HepG2 (cell line): ENCODE measurements at regions not wholly inside any gene's neighbourhood (a gene's known extent, or its start where the extent isn't known, plus 50 kb on each side); places are given as distances from the start of the nearest gene placed in this dataset.

Source experiments
- ATAC-seq: fragments of 200-7000 bp; cut with Tn5 transposase; 3 replicates; pipeline ENCODE4 v1.9.1; 2020; ENCODE audit warnings: mild to moderate bottlenecking, moderate library complexity
- BruUV-seq: library from RNA; stranded (reverse); fragments of 400-500 nt; replicated peaks from 2 replicates; lab custom pipeline; 2021; lab: Mats Ljungman, UMichigan
- CTCF ChIA-PET: fragments of 300-600 bp; formaldehyde crosslinking; extraction: SDS; loops from one replicate; lab custom pipeline; 2021; ENCODE audit warnings: low total read pairs, inconsistent platforms, low intra/inter-chr PET ratio; lab: Yijun Ruan, JAX
- POLR2A ChIA-PET: fragments of 350-600 bp; sonication (Branson Sonifier 250); formaldehyde crosslinking; loops from one replicate; lab custom pipeline; 2020; ENCODE audit warnings: antibody characterized with exemption, inconsistent platforms; lab: Yijun Ruan, JAX
- DNase-seq: peaks from one replicate; pipeline ENCODE4 v3.0.0-alpha.2; 2015; ENCODE audit warnings: low spot score
- FAIRE-seq: peaks from 3 replicates; lab custom pipeline; 2011; peaks lifted over from hg19 to GRCh38; lab: Jason Lieb, UNC
- H2AFZ ChIP-seq: one replicate; pipeline ENCODE4 v1.6.1; 2011; ENCODE audit warnings: low read length, inconsistent platforms
- H3K27ac ChIP-seq: fragments of 300-600 bp; 3 replicates; pipeline ENCODE4 v1.8.0; 2011; ENCODE audit warnings: mixed run types, mild to moderate bottlenecking, mixed read lengths, low read length, inconsistent platforms; ENCODE audit not compliant: insufficient read depth; ENCODE audit errors: extremely low read length
- H3K27me3 ChIP-seq, 2 experiments: fragments of 200-600 bp in 1 of 2; 2 replicates in 1 of 2; 3 replicates in 1 of 2; pipeline versions ENCODE4 v1.6.0 to v1.8.0; 2011; ENCODE audit warnings: low read length in 2 of 2, mild to moderate bottlenecking in 2 of 2, moderate library complexity in 2 of 2, inconsistent platforms in 1 of 2; ENCODE audit not compliant: insufficient read depth in 2 of 2, control insufficient read depth in 1 of 2
- H3K36me3 ChIP-seq, 2 experiments: fragments of 200-600 bp in 1 of 2; replicated peaks in 1 of 2; 2 replicates in 1 of 2; 3 replicates in 1 of 2; pipeline versions ENCODE4 v1.5.1 to v1.8.0; 2011; ENCODE audit warnings: low read length in 2 of 2, inconsistent platforms in 1 of 2; ENCODE audit not compliant: insufficient read depth in 2 of 2, control insufficient read depth in 1 of 2
- H3K4me1 ChIP-seq: 2 replicates; pipeline ENCODE4 v1.5.1; 2012; ENCODE audit warnings: low read length, inconsistent platforms; ENCODE audit not compliant: insufficient read depth
- H3K4me2 ChIP-seq: 2 replicates; pipeline ENCODE4 v1.6.0; 2011; ENCODE audit warnings: low read depth, low read length, inconsistent platforms
- H3K4me3 ChIP-seq, 3 experiments: fragments of 200-600 bp in 1 of 3; sonication (generic), shearing (Covaris generic) in 1 of 3; replicated peaks in 1 of 3; 2 replicates each; pipeline ENCODE4 v1.5.1; 2011 to 2016; ENCODE audit warnings: low read length in 3 of 3, inconsistent platforms in 2 of 3, low read depth in 2 of 3, mild to moderate bottlenecking in 2 of 3, control low read depth in 1 of 3, mixed read lengths in 1 of 3; ENCODE audit not compliant: insufficient read depth in 1 of 3
- H3K79me2 ChIP-seq: one replicate; pipeline ENCODE4 v1.6.1; 2011; ENCODE audit warnings: low read length, inconsistent platforms; ENCODE audit not compliant: insufficient read depth
- H3K9ac ChIP-seq: 2 replicates; pipeline ENCODE4 v1.6.0; 2011; ENCODE audit warnings: mild to moderate bottlenecking, low read depth, low read length, inconsistent platforms; ENCODE audit not compliant: insufficient read depth
- H3K9me3 ChIP-seq: 2 replicates; pipeline ENCODE4 v1.5.1; 2012; ENCODE audit warnings: mild to moderate bottlenecking, low read length
- H4K20me1 ChIP-seq: 2 replicates; pipeline ENCODE4 v1.6.0; 2011; ENCODE audit warnings: inconsistent platforms, mild to moderate bottlenecking, low read length, moderate library complexity; ENCODE audit not compliant: insufficient read depth
- MATR3 ChIP-seq: sonication (generic); formaldehyde crosslinking; IDR thresholded peaks from 2 replicates; pipeline ENCODE4 v1.4.0; 2020; ENCODE audit warnings: missing genetic modification reagents
- MLLT10 ChIP-seq: sonication (generic); formaldehyde crosslinking; IDR thresholded peaks from 2 replicates; pipeline ENCODE4 v1.4.0; 2020; ENCODE audit warnings: missing genetic modification reagents
- RARG ChIP-seq: sonication (generic); formaldehyde crosslinking; IDR thresholded peaks from 2 replicates; pipeline ENCODE4 v1.4.0; 2020; ENCODE audit warnings: low read depth, mild to moderate bottlenecking, missing genetic modification reagents
- SMARCC2 ChIP-seq: fragments of 450-650 bp; IDR thresholded peaks from 2 replicates; pipeline ENCODE4 v1.6.1; 2017; ENCODE audit warnings: antibody characterized with exemption, mild to moderate bottlenecking
- ZFP90 ChIP-seq: sonication (generic); formaldehyde crosslinking; IDR thresholded peaks from 2 replicates; pipeline ENCODE4 v1.8.0; 2022; ENCODE audit warnings: missing genetic modification reagents, mild to moderate bottlenecking, inconsistent platforms, borderline replicate concordance
- ZNF143 ChIP-seq: sonication (generic); formaldehyde crosslinking; IDR thresholded peaks from 2 replicates; pipeline ENCODE4 v1.4.0; 2020; ENCODE audit warnings: missing genetic modification reagents
- ZNF282 ChIP-seq: fragments of 450-650 bp; IDR thresholded peaks from 2 replicates; pipeline ENCODE4 v1.6.1; 2018; ENCODE audit not compliant: partially characterized antibody
- ZNF441 ChIP-seq: sonication (generic); formaldehyde crosslinking; IDR thresholded peaks from 2 replicates; pipeline ENCODE4 v1.7.0; 2021; ENCODE audit warnings: missing genetic modification reagents, borderline replicate concordance
- ZNF552 ChIP-seq: sonication (generic); formaldehyde crosslinking; IDR thresholded peaks from 2 replicates; pipeline ENCODE4 v1.9.0; 2022; ENCODE audit warnings: missing genetic modification reagents, mild to moderate bottlenecking, borderline replicate concordance
- ZNF674 ChIP-seq: sonication (generic); formaldehyde crosslinking; IDR thresholded peaks from 2 replicates; pipeline ENCODE4 v1.5.0; 2020; ENCODE audit warnings: low read depth, mild to moderate bottlenecking, missing genetic modification reagents
- WGBS: methylation state at CpG from one replicate; pipeline ENCODE4 v1.1.6; 2017; ENCODE audit warnings: low lambda C conversion rate; 5-methylcytosine and 5-hydroxymethylcytosine counted together
- in situ Hi-C: cut with HindIII; loops from 2 replicates; pipeline ENCODE4 v1.10.0; 2017; ENCODE audit warnings: low pct_unique_long_range_greater_than_20kb; ENCODE audit not compliant: extremely low pct_ligation_motif_present
- intact Hi-C: fragments of 100-400 bp; cut with micrococcal nuclease; formaldehyde crosslinking; loops from one replicate; pipeline ENCODE4 v1.10.0; 2022; ENCODE audit not compliant: unreplicated experiment
- TF ChIP-seq, protein P1 (sequence below): sonication (generic); formaldehyde crosslinking; IDR thresholded peaks from 2 replicates; pipeline ENCODE4 v1.5.1; 2020; ENCODE audit warnings: mild to moderate bottlenecking, missing genetic modification reagents, moderate library complexity
- TF ChIP-seq, protein P2 (sequence below): sonication (generic); formaldehyde crosslinking; IDR thresholded peaks from 2 replicates; pipeline ENCODE4 v1.5.1; 2020; ENCODE audit warnings: missing genetic modification reagents, mild to moderate bottlenecking, borderline replicate concordance
- TF ChIP-seq, protein P3 (sequence below): sonication (generic); formaldehyde crosslinking; IDR thresholded peaks from 2 replicates; pipeline ENCODE4 v1.4.0; 2020; ENCODE audit warnings: missing genetic modification reagents; ENCODE audit errors: not compliant biosample characterization
- TF ChIP-seq, protein P4 (sequence below): sonication (generic); formaldehyde crosslinking; IDR thresholded peaks from 2 replicates; pipeline ENCODE4 v1.4.0; 2020; ENCODE audit warnings: missing genetic modification reagents, borderline replicate concordance

DNA sequence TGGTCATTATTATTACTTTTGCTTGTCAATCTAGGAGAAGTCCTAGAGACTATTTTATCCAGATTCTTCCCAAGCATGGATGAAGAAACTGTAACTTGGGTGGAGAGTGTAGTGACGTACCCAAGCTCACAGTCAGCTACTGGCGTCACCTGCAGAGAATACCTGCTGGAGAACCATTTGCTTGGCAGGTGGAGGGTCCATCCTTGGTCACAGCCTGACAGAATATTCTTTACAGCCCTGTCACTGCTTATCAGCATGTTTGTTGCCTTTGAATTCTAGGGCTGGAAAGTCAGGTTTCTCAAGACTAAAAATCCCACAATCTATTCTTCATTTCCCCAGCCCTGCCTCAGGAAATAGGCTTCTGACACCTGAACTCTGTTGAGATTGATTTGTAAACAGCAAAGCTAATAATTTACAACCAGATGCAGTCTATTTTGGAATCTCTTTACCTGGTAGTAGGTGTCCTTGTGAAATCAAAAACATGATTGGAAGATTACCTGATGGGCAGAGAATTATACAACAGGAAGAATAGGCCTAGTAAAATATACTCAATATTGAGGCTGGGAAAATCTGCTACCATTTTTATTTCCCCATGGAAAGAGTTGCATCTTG is 100.4 kb upstream of the ZNF644 start:
- Histone ChIP-seq H3K27ac (no peak overlapping the region), H3K9ac (no peak overlapping the region), H3K79me2 (no peaks in the 10 kb centered on the region), H3K4me2 (no peak overlapping the region), H3K9me3 (no peaks in the 10 kb centered on the region), H4K20me1 (no peaks in the 10 kb centered on the region), H3K27me3 (no peaks in the 10 kb centered on the region), H3K4me1 (peaks cover 20% of the 10 kb centered on the region)
- BruUV-seq: no TSS peak
- FAIRE-seq (no peak), DNase-seq (no peak)
- POLR2A ChIA-PET: interaction anchor here (1.2 kb wide), 1 partner anchor 96 kb away, joined by 3 read pairs; no protein-coding TSS in a partner anchor
- 49% methylated on average over 2 of the region's 2 CpGs for WGBS
- in situ Hi-C loops: no loop called here
- TF ChIP-seq ZNF552 (CRISPR knock-in tag) (no peak), ZNF674 (CRISPR knock-in tag) (no peak), SMARCC2 (no peak), ZNF143 (CRISPR knock-in tag) (no peak), MATR3 (no peak), ZNF441 (CRISPR knock-in tag) (no peak), RARG (CRISPR knock-in tag) (no peak), ZFP90 (CRISPR knock-in tag) (no peak), ZNF282 (no peak), MLLT10 (CRISPR knock-in tag) (no peak)
- TF ChIP-seq, protein P1, sequence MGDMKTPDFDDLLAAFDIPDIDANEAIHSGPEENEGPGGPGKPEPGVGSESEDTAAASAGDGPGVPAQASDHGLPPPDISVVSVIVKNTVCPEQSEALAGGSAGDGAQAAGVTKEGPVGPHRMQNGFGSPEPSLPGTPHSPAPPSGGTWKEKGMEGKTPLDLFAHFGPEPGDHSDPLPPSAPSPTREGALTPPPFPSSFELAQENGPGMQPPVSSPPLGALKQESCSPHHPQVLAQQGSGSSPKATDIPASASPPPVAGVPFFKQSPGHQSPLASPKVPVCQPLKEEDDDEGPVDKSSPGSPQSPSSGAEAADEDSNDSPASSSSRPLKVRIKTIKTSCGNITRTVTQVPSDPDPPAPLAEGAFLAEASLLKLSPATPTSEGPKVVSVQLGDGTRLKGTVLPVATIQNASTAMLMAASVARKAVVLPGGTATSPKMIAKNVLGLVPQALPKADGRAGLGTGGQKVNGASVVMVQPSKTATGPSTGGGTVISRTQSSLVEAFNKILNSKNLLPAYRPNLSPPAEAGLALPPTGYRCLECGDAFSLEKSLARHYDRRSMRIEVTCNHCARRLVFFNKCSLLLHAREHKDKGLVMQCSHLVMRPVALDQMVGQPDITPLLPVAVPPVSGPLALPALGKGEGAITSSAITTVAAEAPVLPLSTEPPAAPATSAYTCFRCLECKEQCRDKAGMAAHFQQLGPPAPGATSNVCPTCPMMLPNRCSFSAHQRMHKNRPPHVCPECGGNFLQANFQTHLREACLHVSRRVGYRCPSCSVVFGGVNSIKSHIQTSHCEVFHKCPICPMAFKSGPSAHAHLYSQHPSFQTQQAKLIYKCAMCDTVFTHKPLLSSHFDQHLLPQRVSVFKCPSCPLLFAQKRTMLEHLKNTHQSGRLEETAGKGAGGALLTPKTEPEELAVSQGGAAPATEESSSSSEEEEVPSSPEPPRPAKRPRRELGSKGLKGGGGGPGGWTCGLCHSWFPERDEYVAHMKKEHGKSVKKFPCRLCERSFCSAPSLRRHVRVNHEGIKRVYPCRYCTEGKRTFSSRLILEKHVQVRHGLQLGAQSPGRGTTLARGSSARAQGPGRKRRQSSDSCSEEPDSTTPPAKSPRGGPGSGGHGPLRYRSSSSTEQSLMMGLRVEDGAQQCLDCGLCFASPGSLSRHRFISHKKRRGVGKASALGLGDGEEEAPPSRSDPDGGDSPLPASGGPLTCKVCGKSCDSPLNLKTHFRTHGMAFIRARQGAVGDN (CRISPR knock-in tag): no peak
- TF ChIP-seq, protein P2, sequence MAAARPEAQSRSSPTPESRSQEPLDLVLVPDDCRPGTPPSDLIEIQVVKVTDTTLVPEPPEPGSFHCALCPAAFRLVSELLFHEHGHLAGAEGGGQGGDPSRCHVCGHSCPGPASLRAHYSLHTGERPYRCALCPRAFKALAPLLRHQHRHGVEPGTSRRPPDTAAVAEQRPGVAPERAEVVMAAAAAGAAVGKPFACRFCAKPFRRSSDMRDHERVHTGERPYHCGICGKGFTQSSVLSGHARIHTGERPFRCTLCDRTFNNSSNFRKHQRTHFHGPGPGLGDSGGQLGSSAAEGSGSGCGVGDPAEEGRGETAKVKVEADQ: no peak
- TF ChIP-seq, protein P3, sequence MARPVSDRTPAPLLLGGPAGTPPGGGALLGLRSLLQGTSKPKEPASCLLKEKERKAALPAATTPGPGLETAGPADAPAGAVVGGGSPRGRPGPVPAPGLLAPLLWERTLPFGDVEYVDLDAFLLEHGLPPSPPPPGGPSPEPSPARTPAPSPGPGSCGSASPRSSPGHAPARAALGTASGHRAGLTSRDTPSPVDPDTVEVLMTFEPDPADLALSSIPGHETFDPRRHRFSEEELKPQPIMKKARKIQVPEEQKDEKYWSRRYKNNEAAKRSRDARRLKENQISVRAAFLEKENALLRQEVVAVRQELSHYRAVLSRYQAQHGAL (CRISPR knock-in tag): no peak
- TF ChIP-seq, protein P4, sequence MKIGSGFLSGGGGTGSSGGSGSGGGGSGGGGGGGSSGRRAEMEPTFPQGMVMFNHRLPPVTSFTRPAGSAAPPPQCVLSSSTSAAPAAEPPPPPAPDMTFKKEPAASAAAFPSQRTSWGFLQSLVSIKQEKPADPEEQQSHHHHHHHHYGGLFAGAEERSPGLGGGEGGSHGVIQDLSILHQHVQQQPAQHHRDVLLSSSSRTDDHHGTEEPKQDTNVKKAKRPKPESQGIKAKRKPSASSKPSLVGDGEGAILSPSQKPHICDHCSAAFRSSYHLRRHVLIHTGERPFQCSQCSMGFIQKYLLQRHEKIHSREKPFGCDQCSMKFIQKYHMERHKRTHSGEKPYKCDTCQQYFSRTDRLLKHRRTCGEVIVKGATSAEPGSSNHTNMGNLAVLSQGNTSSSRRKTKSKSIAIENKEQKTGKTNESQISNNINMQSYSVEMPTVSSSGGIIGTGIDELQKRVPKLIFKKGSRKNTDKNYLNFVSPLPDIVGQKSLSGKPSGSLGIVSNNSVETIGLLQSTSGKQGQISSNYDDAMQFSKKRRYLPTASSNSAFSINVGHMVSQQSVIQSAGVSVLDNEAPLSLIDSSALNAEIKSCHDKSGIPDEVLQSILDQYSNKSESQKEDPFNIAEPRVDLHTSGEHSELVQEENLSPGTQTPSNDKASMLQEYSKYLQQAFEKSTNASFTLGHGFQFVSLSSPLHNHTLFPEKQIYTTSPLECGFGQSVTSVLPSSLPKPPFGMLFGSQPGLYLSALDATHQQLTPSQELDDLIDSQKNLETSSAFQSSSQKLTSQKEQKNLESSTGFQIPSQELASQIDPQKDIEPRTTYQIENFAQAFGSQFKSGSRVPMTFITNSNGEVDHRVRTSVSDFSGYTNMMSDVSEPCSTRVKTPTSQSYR (CRISPR knock-in tag): no peak
- TF ChIP-seq, all 625 proteins: peak for 0
- no peak for ATAC-seq
- CTCF ChIA-PET: no interaction called here
- intact Hi-C loops: no loop called here
- Histone ChIP-seq H3K4me3 (no peak overlapping the region), H2AFZ (no peak overlapping the region), H3K36me3 (no peaks in the 10 kb centered on the region)
